ENCODE measurements at regions not wholly inside any gene's neighbourhood (a gene's known extent, or its start where the extent isn't known, plus 50 kb on each side); places are given as distances from the start of the nearest gene placed in this dataset.
"Not testable (repeated sequence)": the region's sequence is repeated elsewhere in the genome, so short reads cannot be mapped to it uniquely, and the experiment has no call there.

- DNase-seq (ENCODE audit: low spot score), result no peak
These were observed 57.1 kb downstream of the GRIN2B start for GRCh38 chr12:13924286-13924685.

GRCh38 chr12:13918897-13919296, 62.5 kb downstream of the GRIN2B start:
- no peak for TF ChIP-seq CTCF (IDR thresholded peaks at IDR 0.05)
- DNase-seq (ENCODE audit: low spot score) (no peak), ATAC-seq (ENCODE audit: low FRiP score) (no peak)

More at GRCh38 chr12:13924286-13924685, 57.1 kb downstream of the GRIN2B start:
- TF ChIP-seq CTCF (IDR thresholded peaks at IDR 0.05), result no peak
- ATAC-seq (ENCODE audit: low FRiP score), result no peak

- DNase-seq (ENCODE audit: low spot score) (no peak), ATAC-seq (ENCODE audit: low FRiP score) (no peak)
- TF ChIP-seq CTCF (IDR thresholded peaks at IDR 0.05), result no peak
These were observed 66.3 kb downstream of the GRIN2B start for GRCh38 chr12:13915096-13915495.

- no peak for ATAC-seq (ENCODE audit: low FRiP score)
- TF ChIP-seq CTCF (IDR thresholded peaks at IDR 0.05), result no peak
- DNase-seq (ENCODE audit: low spot score), result no peak
These were observed 68.0 kb downstream of the GRIN2B start for GRCh38 chr12:13913371-13913770.

GRCh38 chr12:13911756-13912554, 69.4 kb downstream of the GRIN2B start:
- no peak for TF ChIP-seq CTCF (IDR thresholded peaks at IDR 0.05)
- no peak for ATAC-seq (ENCODE audit: low FRiP score)
- no peak for DNase-seq (ENCODE audit: low spot score)

GRCh38 chr12:13905794-13906193, 75.6 kb downstream of the GRIN2B start:
- TF ChIP-seq CTCF (IDR thresholded peaks at IDR 0.05), result no peak
- DNase-seq (ENCODE audit: low spot score) (no peak), ATAC-seq (ENCODE audit: low FRiP score) (no peak)

- ATAC-seq (ENCODE audit: low FRiP score) (no peak), DNase-seq (ENCODE audit: low spot score) (no peak)
- TF ChIP-seq CTCF (IDR thresholded peaks at IDR 0.05), result no peak
These were observed 80.7 kb downstream of the GRIN2B start for GRCh38 chr12:13900718-13901117.

GRCh38 chr12:13898387-13898786, 83.0 kb downstream of the GRIN2B start:
- ATAC-seq (ENCODE audit: low FRiP score); DNase-seq (ENCODE audit: low spot score): not testable (repeated sequence)
